Hematopoietic multipotent progenitor cell (in vitro differentiated cells): ENCODE measurements at regions not wholly inside any gene's neighbourhood (a gene's known extent, or its start where the extent isn't known, plus 50 kb on each side); places are given as distances from the start of the nearest gene placed in this dataset.
"Not testable (repeated sequence)": the region's sequence is repeated elsewhere in the genome, so short reads cannot be mapped to it uniquely, and the experiment has no call there.

Experiments used
- DNase-seq, 3 donors: peaks; one replicate each; pipeline ENCODE4 v3.0.0-alpha.2; 2011 to 2015; ENCODE audit warnings: low read depth in 2 of 3, low spot score in 2 of 3

DNA sequence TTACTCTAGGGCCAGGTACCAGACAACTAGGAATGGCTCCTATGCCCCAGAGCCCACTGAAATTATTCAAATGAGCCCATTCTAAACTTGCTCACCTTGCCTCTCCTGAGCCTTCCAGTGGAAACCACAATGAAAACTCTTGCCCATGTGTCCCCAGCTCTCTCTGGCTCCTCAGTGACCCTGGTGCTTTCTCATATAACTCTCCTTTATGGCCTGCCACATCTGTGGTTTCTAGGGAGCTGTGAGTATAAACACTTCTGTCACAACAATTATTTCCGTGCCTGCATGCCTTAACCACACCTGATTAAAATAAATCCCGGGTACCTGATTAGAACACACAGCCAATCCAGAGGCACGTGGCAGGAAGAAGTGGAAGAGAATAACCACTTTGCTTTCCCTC, 333.0 kb upstream of the SPRED2 start:
- DNase-seq: no peak

DNA sequence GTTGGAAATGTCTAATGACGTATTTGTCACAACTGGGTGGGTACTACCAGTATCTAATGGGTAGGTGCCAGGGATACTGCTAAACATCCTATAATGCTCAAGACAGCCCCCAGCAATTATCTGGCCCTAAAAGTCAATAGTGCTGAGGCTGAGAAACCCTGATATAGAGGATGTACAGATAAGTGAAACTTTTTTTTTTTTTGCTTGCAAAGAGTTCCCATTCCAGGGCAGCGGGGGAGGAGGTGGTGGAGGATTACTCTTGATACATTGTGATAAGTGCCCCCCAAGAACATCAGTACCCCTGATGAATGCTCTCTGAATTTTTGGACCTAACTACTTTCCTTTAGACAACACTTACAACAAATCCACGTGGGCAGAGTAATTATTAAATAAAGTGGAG, 329.7 kb upstream of the SPRED2 start:
- DNase-seq: no peak

DNA sequence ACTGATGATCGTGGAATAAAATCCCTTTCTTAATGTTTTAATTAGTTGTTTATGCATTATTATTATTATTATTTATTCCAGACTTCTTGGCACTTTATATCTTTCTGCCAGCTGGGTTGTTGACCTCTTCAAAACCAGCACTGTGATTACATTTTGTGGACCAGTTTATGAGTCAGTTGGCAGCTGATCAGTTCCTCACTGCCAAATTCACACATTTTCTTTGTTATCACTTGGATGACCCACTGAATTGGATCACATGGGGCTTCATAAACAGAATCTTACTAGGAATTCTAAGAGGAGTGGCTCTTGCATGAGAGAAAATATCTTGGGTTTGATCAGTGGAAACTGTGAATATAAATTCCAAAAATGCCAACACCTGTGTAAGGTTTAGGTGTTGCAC, 321.8 kb upstream of the SPRED2 start:
- DNase-seq: no peak

DNA sequence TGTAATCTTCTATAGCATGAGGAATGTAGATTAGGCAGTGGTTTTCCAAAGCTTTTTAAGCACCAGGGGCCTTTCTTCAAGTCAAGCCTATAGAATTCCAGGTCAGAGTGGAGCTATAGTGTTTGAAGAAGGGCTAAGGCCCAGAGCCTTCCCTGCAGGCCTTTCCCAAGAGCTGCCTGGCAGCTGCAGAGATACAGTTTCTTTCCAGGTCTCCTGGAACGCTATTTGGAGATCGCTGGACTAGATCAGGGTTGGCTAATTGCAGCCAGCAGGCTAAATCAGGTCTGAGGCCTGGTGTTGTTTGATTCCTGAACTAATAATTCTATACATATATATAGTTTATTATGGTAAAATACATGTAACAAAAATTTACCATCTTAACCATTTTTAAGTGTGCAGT, 319.0 kb upstream of the SPRED2 start:
- no peak for DNase-seq

DNA sequence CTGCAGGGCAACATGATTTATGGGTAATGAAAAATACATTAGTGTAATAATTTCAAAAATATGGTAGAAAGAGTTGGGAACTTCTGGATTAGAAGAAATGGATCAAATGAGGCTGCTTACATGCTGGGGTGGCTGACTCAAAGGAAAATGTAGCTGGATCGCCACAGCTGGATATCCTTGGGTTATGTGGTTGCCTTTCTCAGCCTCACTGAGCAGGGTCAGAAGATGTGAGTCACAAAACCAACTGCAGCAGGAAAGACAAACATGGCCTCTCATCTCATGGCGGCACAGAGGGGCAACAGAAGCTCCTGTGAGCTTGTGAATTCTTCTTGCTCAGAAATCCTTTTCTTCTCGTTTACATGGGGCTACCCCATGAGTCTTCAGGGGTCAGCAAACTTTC, 317.1 kb upstream of the SPRED2 start:
- DNase-seq: no peak

DNA sequence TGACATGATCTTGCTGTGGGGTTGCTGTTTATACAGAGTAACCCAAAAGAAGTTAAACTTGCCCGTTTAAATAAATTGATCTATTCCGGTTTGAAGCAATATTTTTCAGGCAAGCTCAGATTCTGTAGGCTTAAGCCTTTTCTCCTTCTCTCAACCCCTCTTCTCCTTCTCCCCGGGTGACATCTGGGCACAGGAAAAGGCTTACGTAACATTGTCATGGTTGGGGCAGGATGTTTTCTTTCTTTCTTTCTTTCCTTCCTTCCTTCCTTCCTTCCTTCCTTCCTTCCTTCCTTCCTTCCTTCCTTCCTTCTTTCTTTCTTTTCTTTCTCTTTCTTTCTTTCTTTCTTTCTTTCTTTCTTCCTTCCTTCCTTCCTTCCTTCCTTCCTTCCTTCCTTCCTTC, 315.5 kb upstream of the SPRED2 start:
- DNase-seq: not testable (repeated sequence)

DNA sequence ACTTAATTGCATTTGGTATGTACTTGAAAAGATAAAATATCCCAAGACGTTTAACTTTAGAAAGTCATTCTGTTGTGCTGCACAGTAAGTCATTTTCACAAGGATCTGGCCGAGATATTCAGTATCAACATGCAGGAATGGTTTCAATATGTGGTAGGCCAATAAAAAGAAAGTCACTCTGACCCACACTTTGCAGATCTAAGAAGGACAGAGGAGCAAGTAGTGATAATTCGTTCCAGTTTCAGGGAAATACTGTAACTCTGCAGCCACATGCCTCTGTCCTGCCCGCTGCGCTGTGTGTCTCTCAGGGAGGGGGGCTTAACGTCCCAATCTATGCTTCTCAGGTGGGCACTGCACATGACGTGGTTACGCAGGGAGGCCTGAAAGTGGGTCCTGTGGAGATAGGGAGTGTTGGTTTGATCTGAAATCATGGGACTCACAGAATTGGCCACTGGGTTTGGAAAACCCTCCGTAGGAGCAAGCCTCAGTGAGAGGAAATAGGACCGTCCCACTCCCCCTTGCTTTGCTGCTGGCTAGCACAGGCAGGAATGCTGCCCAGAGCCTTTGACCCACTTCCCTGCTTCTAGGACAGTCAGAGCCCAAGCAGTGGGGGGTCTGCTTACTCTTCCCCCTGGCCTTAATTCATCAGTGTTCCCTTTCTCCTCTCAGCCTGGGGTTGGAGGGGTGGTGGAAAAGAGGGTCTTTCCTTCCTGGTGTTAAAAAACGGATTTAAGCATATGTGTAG, 314.7 kb upstream of the SPRED2 start:
- DNase-seq: no peak

DNA sequence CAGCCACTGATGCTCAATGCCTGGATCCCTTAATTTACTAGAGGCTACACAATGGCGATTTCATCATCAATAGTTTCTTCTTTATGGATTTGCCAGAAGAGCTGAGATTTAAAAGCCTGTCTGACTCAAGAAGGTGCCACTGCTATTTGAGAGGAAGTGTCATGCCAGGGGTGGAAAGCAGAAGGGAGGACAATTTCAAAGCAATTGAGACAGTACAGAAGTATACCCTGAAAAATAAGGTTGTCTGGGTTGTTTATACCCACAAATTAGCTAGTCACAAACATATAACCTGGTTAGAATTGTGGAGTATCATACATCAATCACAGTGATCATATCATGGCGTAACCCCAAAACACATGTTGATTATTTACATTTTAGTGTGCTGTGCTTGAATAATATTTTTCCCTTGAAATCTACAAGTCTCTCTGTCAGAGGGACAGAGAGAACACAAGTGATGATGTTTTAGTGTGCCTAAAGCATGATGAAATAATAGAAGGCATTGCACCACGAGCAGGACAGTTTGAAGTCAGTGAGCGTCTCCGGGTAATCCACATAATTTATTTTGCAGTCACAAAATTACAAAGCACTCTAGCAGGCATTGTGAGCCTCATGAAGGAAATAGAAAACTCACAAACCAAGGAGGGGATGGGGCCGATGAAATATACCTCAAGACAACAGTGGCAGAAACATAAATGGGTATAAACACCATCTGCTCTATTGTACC, 312.2 kb upstream of the SPRED2 start:
- no peak for DNase-seq

DNA sequence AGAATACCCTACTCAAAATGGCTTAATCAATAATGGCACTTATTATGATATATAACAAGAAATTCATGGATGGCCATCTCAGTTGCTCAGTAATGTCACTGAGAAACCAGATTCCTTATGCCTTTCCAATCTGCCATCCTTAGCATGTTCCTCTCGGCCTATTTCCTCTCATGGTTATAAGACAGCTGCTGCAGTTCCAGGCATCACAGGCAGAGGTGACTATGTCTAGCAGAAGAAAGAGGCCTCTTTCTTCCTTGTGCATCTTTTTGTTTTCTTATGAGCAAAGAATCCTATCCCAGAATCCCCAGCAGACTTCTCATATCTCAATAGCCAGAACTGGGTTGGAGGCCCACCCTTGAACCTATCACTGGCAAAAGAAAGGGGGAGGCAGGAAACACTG, 310.6 kb upstream of the SPRED2 start:
- DNase-seq: no peak

DNA sequence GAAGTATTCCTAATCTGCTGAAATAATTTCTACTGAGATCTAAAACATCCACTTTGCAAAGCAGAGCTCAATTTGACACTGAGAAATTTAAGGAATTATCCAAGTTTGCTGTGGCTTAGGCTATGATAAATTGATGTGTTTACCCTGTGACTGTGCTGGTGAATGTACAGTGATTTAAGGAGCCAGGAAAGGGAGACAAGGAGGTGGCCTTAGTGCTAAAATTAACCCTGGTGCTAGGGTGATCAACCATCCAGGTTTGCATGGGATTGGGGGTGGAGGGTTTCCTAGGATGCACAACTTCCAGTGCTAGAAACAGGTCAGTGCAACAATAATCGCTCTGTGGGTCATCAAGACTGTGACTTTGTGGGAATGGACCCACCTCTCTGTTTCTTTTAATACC, 307.5 kb upstream of the SPRED2 start:
- no peak for DNase-seq

DNA sequence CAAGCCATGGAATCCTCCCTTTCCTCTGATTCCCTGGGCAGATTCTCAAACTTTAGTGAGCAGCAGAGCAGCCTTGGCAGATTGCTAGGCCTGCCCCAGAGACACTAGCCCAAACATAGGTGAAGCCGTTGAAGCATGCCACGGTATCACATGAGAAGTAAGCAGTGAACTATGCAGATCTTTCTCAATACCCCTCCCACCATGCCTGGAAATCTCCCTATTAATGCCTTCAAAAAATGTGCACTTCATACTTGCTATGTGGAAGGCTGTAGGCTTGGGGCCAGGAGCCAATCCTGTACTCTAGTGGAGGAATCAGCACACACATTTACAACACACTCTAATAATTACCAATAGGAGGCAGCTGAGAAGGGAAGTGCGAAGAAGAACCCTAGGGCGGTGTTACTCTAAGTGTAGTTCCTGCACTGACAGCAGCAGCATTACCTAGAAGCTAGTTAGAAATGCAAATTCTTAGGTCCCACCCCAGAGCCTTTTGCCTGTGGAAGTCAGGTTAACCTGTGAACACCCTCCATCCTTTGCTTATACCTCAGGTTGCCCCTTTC, 305.1 kb upstream of the SPRED2 start:
- no peak for DNase-seq

DNA sequence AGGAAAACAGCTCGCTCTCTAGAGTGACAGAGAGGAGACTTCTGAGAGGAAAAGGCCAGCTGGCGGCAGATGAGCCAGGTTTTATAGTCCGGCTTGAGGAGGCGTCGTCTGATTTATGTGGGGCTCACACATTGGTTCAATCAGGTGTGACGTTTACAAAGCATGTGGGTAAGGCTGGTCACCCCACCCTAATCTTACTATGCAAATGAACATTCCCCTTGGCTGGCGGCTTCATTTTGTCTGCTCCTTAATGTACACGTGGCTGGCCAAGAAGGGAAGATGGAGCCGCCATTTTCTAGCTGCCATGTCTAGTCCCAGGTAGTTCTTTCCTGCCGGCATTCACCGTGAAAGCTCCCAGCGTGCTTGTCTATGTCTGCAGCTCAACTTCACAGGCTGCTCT, 299.1 kb upstream of the SPRED2 start:
- no peak for DNase-seq

DNA sequence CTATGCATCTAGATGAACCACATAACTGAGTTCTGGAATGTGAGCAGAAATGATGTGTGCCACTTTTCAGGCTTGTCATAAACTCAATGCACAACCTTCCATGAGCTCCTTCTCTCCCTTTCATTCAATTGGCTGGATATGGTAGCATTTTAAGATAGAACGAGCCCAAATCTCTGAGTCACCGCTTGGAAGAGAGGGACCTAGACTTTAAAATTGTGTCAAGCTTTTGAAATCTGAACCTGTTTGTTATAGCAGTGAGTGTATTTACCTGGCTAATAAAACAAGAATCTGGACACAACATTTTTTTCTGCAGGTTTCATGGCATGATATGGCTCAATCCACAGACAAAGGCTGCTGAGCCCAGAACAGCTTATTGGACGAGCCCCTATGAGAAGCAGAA, 297.8 kb upstream of the SPRED2 start:
- DNase-seq: no peak

DNA sequence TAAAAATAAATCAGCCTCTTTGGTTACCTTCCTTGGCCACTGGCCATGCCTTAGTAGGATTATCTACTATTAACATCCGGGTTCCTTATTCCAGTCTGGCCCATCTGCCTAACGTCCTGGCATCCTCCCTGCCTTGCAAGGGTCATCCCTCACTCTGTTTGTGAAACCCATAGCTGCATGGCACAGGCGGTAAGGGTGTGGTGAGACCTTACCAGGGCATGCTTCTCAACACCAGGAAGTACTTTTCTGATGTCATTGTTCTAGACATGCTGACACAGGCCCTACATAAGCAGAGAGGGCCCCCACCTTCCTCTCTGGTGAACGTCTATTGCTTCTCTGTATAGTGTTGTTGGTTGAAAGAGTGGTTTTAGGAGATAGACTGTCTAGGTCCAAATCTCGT, 296.8 kb upstream of the SPRED2 start:
- DNase-seq: no peak

DNA sequence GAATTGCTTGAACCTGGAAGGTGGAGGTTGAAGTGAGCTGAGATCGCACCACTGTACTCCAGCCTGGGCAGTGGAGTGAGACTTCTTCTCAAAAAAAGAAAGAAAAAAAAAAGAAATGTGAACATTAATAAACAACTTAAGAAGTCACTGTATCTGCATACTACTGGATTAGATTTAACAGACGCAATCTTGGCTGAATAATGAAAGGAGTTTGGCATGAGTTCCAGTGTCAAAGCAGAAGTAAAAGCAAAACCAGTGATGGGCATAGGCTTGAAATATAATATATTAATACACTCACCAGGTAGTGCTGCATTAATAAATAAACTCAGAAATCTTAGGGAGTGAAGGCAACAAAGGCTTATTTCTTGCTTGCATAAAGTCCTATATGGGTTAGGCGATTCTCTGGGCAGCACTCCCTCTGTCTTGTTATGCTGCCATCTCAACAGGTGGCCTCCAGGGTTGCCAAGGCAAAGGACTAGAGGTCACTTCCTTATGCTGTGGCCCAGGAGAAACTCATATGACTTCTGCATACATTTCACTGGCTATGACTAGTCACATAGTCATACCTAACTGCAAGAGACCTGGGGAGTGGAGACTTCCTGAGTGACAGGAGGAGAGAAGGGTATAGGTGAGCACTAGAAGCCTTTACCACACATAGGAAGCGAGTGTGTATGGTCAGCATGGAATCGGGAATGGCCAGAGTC, 296.2 kb upstream of the SPRED2 start:
- no peak for DNase-seq

DNA sequence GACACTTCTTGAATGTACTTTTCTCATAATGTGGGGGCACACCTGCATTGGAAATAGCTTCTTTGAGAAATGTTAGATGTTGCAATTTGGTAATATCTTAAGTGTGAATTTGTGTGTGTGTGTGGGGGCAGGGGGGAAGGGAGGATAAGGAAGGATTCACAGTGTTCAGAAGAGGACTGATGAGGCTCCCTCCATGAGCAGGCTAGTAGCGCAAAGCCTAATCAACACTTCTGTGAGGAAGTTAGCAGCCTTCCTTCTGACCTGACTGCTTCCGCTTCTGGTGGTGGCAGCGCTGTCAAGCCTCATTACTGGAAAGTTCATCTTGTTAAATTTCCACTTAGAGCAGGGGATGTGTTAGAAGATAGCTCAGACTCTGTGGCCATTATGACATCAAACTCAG, 295.4 kb upstream of the SPRED2 start:
- DNase-seq: peak in 2 of 3 donors; percentile 5 to 31

DNA sequence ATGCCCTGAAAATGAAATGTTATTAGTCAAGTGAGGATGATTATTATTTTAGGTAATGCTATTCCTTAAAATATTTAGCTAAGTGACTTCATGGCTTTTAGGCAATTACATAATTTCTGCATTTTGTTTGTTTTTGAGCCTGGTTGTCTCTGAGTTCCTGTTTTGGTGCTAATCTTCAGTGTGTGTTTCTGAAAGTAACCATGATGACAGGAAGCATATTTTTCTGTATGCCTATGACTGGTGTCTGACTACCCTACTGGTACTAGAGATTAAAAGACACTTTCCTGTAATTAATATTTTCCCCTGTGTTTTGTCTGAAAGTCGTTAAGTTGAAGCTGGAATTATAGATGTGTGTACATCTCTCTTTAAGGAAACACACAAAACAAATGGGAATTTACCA, 295.0 kb upstream of the SPRED2 start:
- peak in 2 of 3 donors; percentile 21 to 64 for DNase-seq

DNA sequence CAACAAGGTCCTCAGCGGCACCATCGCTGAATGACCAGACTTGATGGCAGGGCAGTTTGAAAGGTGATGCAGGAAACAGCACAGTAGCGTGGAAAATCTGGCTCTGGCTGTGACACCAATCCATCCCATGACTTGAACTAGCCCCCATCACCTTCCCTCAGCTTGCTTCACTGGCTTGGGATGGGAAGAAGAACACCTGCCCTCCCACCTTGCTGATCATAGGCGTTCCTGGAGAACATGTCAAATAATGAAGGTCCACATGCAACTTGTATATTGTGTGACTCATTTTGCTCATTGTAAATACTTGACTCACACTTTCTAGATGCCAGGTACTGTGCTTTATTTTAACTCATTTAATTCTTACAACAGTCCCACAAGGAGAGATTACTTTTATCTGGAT, 292.4 kb upstream of the SPRED2 start:
- DNase-seq: no peak

DNA sequence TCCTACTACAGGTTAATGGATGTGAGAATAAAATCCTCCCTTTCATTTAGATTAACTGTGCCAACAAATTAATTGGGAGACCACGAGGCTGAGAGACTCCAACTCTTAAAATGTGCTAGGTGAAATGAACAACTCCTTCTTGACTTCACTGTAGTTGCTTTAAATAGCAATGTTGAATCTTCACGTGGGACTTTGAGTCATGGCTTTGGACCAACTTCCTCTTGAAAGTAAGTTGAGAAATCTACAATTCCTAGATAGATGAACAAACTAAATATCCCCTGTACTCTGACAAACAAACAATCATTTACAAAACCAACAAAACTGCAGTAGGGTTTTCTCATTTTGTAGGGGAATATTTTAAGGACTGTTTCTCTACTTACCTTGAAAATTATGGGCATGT, 291.9 kb upstream of the SPRED2 start:
- DNase-seq: no peak

DNA sequence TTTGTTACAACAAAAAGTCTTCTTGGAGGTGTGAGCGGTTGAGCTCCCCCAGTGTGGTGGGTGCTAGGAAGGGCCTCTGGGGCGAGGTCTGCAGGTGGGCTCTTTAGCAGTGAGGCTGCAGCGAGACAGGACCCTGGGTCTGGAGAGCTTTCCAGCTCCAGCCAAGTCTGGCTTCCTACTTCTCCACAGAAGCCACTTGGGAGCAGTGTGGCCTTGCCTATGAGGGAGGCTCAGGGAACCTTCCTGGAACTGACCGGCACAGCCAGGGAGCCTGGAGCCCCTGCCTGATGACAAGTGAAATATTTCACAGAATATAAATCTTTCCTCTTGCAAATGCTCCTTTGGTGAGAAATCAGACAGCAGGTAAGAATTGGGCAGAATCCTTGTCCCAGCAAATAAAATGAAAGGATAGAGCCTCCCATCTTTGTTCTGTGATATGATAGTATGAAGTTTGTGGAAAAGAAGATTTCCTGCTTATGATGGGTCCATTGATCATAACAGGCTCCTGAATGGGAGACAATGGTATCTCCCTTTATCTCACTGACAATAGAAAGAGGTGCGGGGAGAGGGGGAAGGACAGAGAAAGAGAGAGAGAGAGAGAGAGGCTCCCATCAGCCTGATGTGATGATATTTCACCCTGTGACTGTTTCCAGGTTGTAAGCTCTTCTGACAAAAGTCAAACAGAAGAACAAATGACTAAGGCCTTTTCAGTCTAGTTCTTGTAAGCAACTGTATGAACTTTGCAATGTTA, 289.8 kb upstream of the SPRED2 start:
- DNase-seq: no peak

DNA sequence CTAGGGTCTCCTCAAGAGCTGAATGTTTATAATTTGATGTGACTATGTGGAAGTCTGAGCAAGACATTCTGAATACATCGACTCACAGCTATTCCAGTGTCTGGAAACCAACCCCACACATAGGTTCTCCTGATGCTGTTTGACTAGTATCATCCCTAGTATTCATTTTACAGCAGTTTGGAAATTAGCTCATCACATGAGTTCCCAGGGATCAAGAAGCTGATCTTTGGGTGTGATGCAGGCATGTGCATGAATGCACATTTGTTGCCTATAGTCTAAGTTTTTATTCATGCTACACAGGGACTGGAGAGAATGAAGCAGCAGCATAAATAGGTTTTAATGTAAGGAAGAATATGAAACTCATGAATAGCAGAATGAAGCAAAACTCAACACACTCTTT, 284.3 kb upstream of the SPRED2 start:
- no peak for DNase-seq
